WTC11 (cell line): ENCODE measurements at regions not wholly inside any gene's neighbourhood (a gene's known extent, or its start where the extent isn't known, plus 50 kb on each side); places are given as distances from the start of the nearest gene placed in this dataset.

Experiments used
- ATAC-seq: fragments of 200-7000 bp; cut with Tn5 transposase; 2 replicates; pipeline ENCODE4 v1.10.0; 2021; ENCODE audit warnings: mild to moderate bottlenecking, moderate library complexity
- CTCF ChIA-PET: fragments of 300-600 bp; sonication (Branson Sonifier 250); formaldehyde crosslinking; loops from one replicate; lab custom pipeline; 2021; ENCODE audit warnings: antibody characterized with exemption; lab: Charles Lee
- POLR2A ChIA-PET: fragments of 350-600 bp; sonication (Branson Sonifier 250); formaldehyde crosslinking; loops from one replicate; lab custom pipeline; 2021; ENCODE audit warnings: antibody characterized with exemption; lab: Charles Lee
- DNase-seq: peaks from one replicate; pipeline ENCODE4 v3.0.0; 2021; ENCODE audit warnings: low spot score
- H3K27ac Mint-ChIP-seq: 2 replicates; pipeline ENCODE4 v1.8.0; 2021; ENCODE audit warnings: mixed read lengths
- H3K27me3 Mint-ChIP-seq: 2 replicates; pipeline ENCODE4 v1.8.0; 2021; ENCODE audit warnings: low read depth, mild to moderate bottlenecking, moderate library complexity, mixed read lengths
- H3K36me3 Mint-ChIP-seq: 2 replicates; pipeline ENCODE4 v1.8.0; 2021; ENCODE audit warnings: mixed read lengths
- H3K4me1 Mint-ChIP-seq: 2 replicates; pipeline ENCODE4 v1.8.0; 2022; ENCODE audit warnings: mixed read lengths
- H3K4me3 Mint-ChIP-seq: 2 replicates; pipeline ENCODE4 v1.8.0; 2021; ENCODE audit warnings: mild to moderate bottlenecking, moderate library complexity, mixed read lengths
- H3K9me3 Mint-ChIP-seq: 2 replicates; pipeline ENCODE4 v1.8.0; 2021; ENCODE audit warnings: mixed read lengths
- AR ChIP-seq: fragments of 250-450 bp; sonication (Bioruptor Pico); IDR thresholded peaks from 2 replicates; pipeline ENCODE4 v1.9.0; 2021; ENCODE audit warnings: mild to moderate bottlenecking
- ATF1 ChIP-seq: sonication (generic); formaldehyde crosslinking; IDR thresholded peaks from 2 replicates; pipeline ENCODE4 v1.8.1; 2023; ENCODE audit warnings: mild to moderate bottlenecking, moderate library complexity, missing genetic modification reagents
- ATF2 ChIP-seq: sonication (generic); formaldehyde crosslinking; IDR thresholded peaks from 2 replicates; pipeline ENCODE4 v1.8.1; 2022; ENCODE audit warnings: low read depth, missing genetic modification reagents, borderline replicate concordance
- ATF3 ChIP-seq: sonication (generic); formaldehyde crosslinking; conservative IDR thresholded peaks from 2 replicates; pipeline ENCODE4 v1.8.1; 2022; ENCODE audit warnings: mild to moderate bottlenecking, missing genetic modification reagents
- CREB1 ChIP-seq: sonication (generic); formaldehyde crosslinking; IDR thresholded peaks from 2 replicates; pipeline ENCODE4 v1.8.0; 2023; ENCODE audit warnings: mild to moderate bottlenecking, missing genetic modification reagents
- E2F5 ChIP-seq: sonication (generic); formaldehyde crosslinking; IDR thresholded peaks from 2 replicates; pipeline ENCODE4 v1.8.1; 2022; ENCODE audit warnings: mild to moderate bottlenecking, moderate library complexity, missing genetic modification reagents
- EMX1 ChIP-seq: fragments of 250-450 bp; sonication (Bioruptor Pico); IDR thresholded peaks from 2 replicates; pipeline ENCODE4 v1.8.0; 2021; ENCODE audit warnings: mild to moderate bottlenecking
- ERG ChIP-seq: fragments of 250-450 bp; sonication (Bioruptor Pico); IDR thresholded peaks from 2 replicates; pipeline ENCODE4 v1.8.0; 2021; ENCODE audit warnings: mild to moderate bottlenecking
- FOXJ3 ChIP-seq: sonication (generic); formaldehyde crosslinking; IDR thresholded peaks from 2 replicates; pipeline ENCODE4 v1.9.0; 2021; ENCODE audit warnings: missing genetic modification reagents, mild to moderate bottlenecking, borderline replicate concordance
- IRF2 ChIP-seq: sonication (generic); formaldehyde crosslinking; IDR thresholded peaks from 2 replicates; pipeline ENCODE4 v1.8.0; 2022; ENCODE audit warnings: low read depth, missing genetic modification reagents, borderline replicate concordance
- MYBL2 ChIP-seq: sonication (generic); formaldehyde crosslinking; IDR thresholded peaks from 2 replicates; pipeline ENCODE4 v1.8.1; 2023; ENCODE audit warnings: mild to moderate bottlenecking, moderate library complexity, missing genetic modification reagents
- NR2C2 ChIP-seq: sonication (generic); formaldehyde crosslinking; IDR thresholded peaks from 2 replicates; pipeline ENCODE4 v1.8.0; 2022; ENCODE audit warnings: mild to moderate bottlenecking, missing genetic modification reagents
- PREB ChIP-seq: sonication (generic); formaldehyde crosslinking; IDR thresholded peaks from 2 replicates; pipeline ENCODE4 v1.8.1; 2022; ENCODE audit warnings: mild to moderate bottlenecking, missing genetic modification reagents, moderate library complexity, borderline replicate concordance
- PRRX2 ChIP-seq: fragments of 250-450 bp; sonication (Bioruptor Pico); IDR thresholded peaks from 2 replicates; pipeline ENCODE4 v1.8.0; 2021; ENCODE audit warnings: mild to moderate bottlenecking
- TEAD1 ChIP-seq: sonication (generic); formaldehyde crosslinking; IDR thresholded peaks from 2 replicates; pipeline ENCODE4 v1.8.0; 2022; ENCODE audit warnings: mild to moderate bottlenecking, missing genetic modification reagents
- TEAD4 ChIP-seq: sonication (generic); formaldehyde crosslinking; IDR thresholded peaks from 2 replicates; pipeline ENCODE4 v1.8.0; 2022; ENCODE audit warnings: mild to moderate bottlenecking, missing genetic modification reagents
- USF1 ChIP-seq: sonication (generic); formaldehyde crosslinking; IDR thresholded peaks from 2 replicates; pipeline ENCODE4 v1.8.0; 2022; ENCODE audit warnings: mild to moderate bottlenecking, missing genetic modification reagents
- ZBTB21 ChIP-seq: sonication (generic); formaldehyde crosslinking; IDR thresholded peaks from 2 replicates; pipeline ENCODE4 v1.8.1; 2023; ENCODE audit warnings: mild to moderate bottlenecking, missing genetic modification reagents, borderline replicate concordance
- ZBTB43 ChIP-seq: sonication (generic); formaldehyde crosslinking; IDR thresholded peaks from 2 replicates; pipeline ENCODE4 v1.8.1; 2023; ENCODE audit warnings: mild to moderate bottlenecking, missing genetic modification reagents
- ZNF121 ChIP-seq: sonication (generic); formaldehyde crosslinking; IDR thresholded peaks from 2 replicates; pipeline ENCODE4 v1.8.0; 2023; ENCODE audit warnings: missing genetic modification reagents
- ZNF138 ChIP-seq: sonication (generic); formaldehyde crosslinking; conservative IDR thresholded peaks from 2 replicates; pipeline ENCODE4 v1.8.1; 2022; ENCODE audit warnings: mild to moderate bottlenecking, moderate library complexity, missing genetic modification reagents
- ZNF317 ChIP-seq: sonication (generic); formaldehyde crosslinking; IDR thresholded peaks from 2 replicates; pipeline ENCODE4 v1.8.1; 2023; ENCODE audit warnings: low read depth, mild to moderate bottlenecking, moderate library complexity, missing genetic modification reagents, borderline replicate concordance
- ZNF396 ChIP-seq: fragments of 250-450 bp; sonication (Bioruptor Pico); IDR thresholded peaks from 2 replicates; pipeline ENCODE4 v1.8.0; 2021; ENCODE audit warnings: mild to moderate bottlenecking, moderate library complexity, borderline replicate concordance
- ZSCAN18 ChIP-seq: fragments of 250-450 bp; sonication (Bioruptor Pico); IDR thresholded peaks from 2 replicates; pipeline ENCODE4 v2.1.2; 2022; ENCODE audit warnings: mild to moderate bottlenecking, moderate library complexity

GRCh38 chr2:17228461-17228860 lies 289.8 kb downstream of the RAD51AP2 start:
- Mint-ChIP-seq H3K4me1 (peaks cover 19% of the 10 kb centered on the region), H3K4me3 (no peak overlapping the region), H3K36me3 (no peaks in the 10 kb centered on the region), H3K27me3 (no peaks in the 10 kb centered on the region), H3K9me3 (peaks cover 4% of the 10 kb centered on the region), H3K27ac (no peak overlapping the region)
- TF ChIP-seq ATF3 (CRISPR knock-in tag), result no peak
- TF ChIP-seq ZBTB21, result no peak
- no peak for TF ChIP-seq EMX1 (CRISPR knock-in tag)
- TF ChIP-seq PRRX2 (CRISPR knock-in tag), result no peak
- TF ChIP-seq MYBL2 (CRISPR knock-in tag), result no peak
- no peak for TF ChIP-seq TEAD4
- TF ChIP-seq E2F5 (CRISPR knock-in tag), result no peak
- TF ChIP-seq AR (CRISPR knock-in tag), result no peak
- TF ChIP-seq ZNF138, result no peak
- TF ChIP-seq ZNF317 (CRISPR knock-in tag), result no peak
- TF ChIP-seq TEAD1 (CRISPR knock-in tag), result no peak
- no peak for TF ChIP-seq NR2C2
- TF ChIP-seq FOXJ3 (CRISPR knock-in tag), result no peak
- no peak for TF ChIP-seq ATF1
- TF ChIP-seq USF1 (CRISPR knock-in tag), result no peak
- no peak for TF ChIP-seq ZNF121
- no peak for TF ChIP-seq ZNF396 (CRISPR knock-in tag)
- TF ChIP-seq ZSCAN18 (CRISPR knock-in tag), result no peak
- no peak for TF ChIP-seq IRF2 (CRISPR knock-in tag)
- POLR2A ChIA-PET, result no interaction called here
- DNase-seq, result no peak
- ATAC-seq, result no peak
- CTCF ChIA-PET, result no interaction called here

- H3K27ac Mint-ChIP-seq, result no peak overlapping the region
- no peak overlapping the region for H3K4me3 Mint-ChIP-seq
- H3K9me3 Mint-ChIP-seq, result no peaks in the 10 kb centered on the region
- no peaks in the 10 kb centered on the region for H3K36me3 Mint-ChIP-seq
- H3K27me3 Mint-ChIP-seq, result no peaks in the 10 kb centered on the region
- ChIA-PET POLR2A (no interaction called here), CTCF (no interaction called here)
- peaks cover 21% of the 10 kb centered on the region for H3K4me1 Mint-ChIP-seq
- DNase-seq (no peak), ATAC-seq (no peak)
- TF ChIP-seq ZBTB43, result no peak
- no peak for TF ChIP-seq EMX1 (CRISPR knock-in tag)
- no peak for TF ChIP-seq ERG (CRISPR knock-in tag)
- TF ChIP-seq TEAD4, result no peak
- no peak for TF ChIP-seq PREB (CRISPR knock-in tag)
- TF ChIP-seq E2F5 (CRISPR knock-in tag), result no peak
- TF ChIP-seq ATF2 (CRISPR knock-in tag), result no peak
- TF ChIP-seq CREB1 (CRISPR knock-in tag), result no peak
- no peak for TF ChIP-seq ZNF121
Observed at GRCh38 chr2:17227856-17228255, 290.4 kb downstream of the RAD51AP2 start.
